ACC112 (cell line): ENCODE measurements at regions not wholly inside any gene's neighbourhood (a gene's known extent, or its start where the extent isn't known, plus 50 kb on each side); places are given as distances from the start of the nearest gene placed in this dataset.

Experiments used
- H2AFZ ChIP-seq: fragments of 200-600 bp; sonication (generic); one replicate; pipeline ENCODE4 v1.6.0; 2017; ENCODE audit warnings: antibody characterized with exemption, low read length; ENCODE audit not compliant: unreplicated experiment
- H3K27ac ChIP-seq: fragments of 200-600 bp; sonication (generic); 2 replicates; pipeline ENCODE4 v1.5.1; 2014; ENCODE audit warnings: low read depth, mild to moderate bottlenecking, antibody characterized with exemption, low read length, moderate library complexity
- H3K27me3 ChIP-seq: fragments of 200-600 bp; sonication (generic); 2 replicates; pipeline ENCODE4 v1.6.1; 2014; ENCODE audit warnings: mild to moderate bottlenecking, antibody characterized with exemption, low read length, moderate library complexity, mixed read lengths; ENCODE audit not compliant: insufficient read depth
- H3K36me3 ChIP-seq: fragments of 200-600 bp; sonication (generic); 2 replicates; pipeline ENCODE4 v1.6.1; 2016; ENCODE audit warnings: mild to moderate bottlenecking, antibody characterized with exemption, low read length, moderate library complexity, mixed read lengths; ENCODE audit not compliant: insufficient read depth
- H3K4me1 ChIP-seq: fragments of 200-600 bp; sonication (generic); one replicate; pipeline ENCODE4 v1.6.1; 2016; ENCODE audit warnings: low read length, mixed read lengths; ENCODE audit not compliant: insufficient read depth, unreplicated experiment, control insufficient read depth
- H3K4me3 ChIP-seq: fragments of 200-600 bp; sonication (generic); 2 replicates; pipeline ENCODE4 v1.5.1; 2014; ENCODE audit warnings: mild to moderate bottlenecking, low read depth, low read length
- H3K79me2 ChIP-seq: fragments of 200-600 bp; sonication (generic); one replicate; pipeline ENCODE4 v1.6.0; 2016; ENCODE audit warnings: low read length; ENCODE audit not compliant: control insufficient read depth, unreplicated experiment, insufficient read depth

DNA sequence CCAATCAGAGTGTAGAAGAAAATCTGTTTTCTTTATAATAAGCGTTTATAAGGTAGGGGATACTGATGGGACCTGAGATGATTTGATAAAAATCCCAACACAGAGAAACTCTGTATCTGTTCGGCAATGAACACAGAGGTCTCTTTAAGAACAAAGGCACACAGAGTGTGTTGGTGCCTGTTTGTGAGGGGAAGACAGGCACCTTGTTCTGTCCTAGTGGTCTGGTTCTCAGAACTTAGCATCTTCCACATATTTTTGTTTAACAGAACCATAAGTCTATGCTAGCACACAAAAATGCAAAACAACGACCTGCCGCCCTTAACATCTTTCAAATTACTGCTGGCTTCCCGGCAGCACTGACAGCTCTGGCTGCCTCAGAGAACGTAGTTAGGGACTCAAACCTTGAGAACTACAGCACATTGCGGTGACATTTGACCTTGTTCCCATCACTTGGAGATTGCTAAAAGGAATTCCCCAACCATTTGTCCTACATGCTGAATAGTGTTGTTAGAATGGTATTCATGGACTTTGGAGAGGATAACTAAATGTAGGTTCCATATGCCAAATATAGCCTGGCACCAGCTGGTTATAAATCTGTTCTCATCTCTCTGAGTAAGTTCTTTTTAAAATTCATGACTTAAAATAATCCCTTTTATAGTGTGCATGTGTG, 871.7 kb upstream of the TYRP1 start:
- H3K36me3 ChIP-seq: no peaks in the 10 kb centered on the region
- H3K79me2 ChIP-seq: no peaks in the 10 kb centered on the region
- H3K4me1 ChIP-seq: no peaks in the 10 kb centered on the region
- H3K27me3 ChIP-seq: no peaks in the 10 kb centered on the region
- H3K4me3 ChIP-seq: no peak overlapping the region
- no peak overlapping the region for H2AFZ ChIP-seq
- H3K27ac ChIP-seq: no peak overlapping the region

DNA sequence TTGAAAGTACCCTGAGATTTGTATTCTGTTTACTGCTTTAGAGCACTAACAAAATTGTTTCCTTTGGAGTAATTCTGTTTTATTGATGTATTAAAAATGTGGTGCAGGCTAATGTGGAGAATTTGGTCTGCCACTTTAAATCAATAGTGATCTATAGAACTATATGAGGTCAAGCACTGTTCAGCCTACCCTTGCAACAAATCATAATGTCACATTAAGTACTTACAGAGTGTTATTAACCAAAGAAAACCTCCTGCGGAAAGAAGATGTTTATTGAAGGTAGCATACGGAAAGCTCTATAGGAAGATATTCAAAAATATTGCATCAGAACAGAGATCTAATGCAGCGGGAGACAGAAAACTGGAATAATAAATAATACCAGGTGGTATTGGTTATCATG, 865.0 kb upstream of the TYRP1 start:
- Histone ChIP-seq H2AFZ (no peak overlapping the region), H3K4me1 (no peaks in the 10 kb centered on the region), H3K27me3 (no peaks in the 10 kb centered on the region), H3K27ac (no peak overlapping the region), H3K36me3 (no peaks in the 10 kb centered on the region), H3K4me3 (no peak overlapping the region), H3K79me2 (no peaks in the 10 kb centered on the region)

- Histone ChIP-seq H2AFZ (no peak overlapping the region), H3K27ac (no peak overlapping the region), H3K4me3 (no peak overlapping the region), H3K4me1 (no peaks in the 10 kb centered on the region), H3K36me3 (no peaks in the 10 kb centered on the region), H3K79me2 (no peaks in the 10 kb centered on the region), H3K27me3 (no peaks in the 10 kb centered on the region)
These were observed 860.1 kb upstream of the TYRP1 start for GRCh38 chr9:11833056-11833455.

GRCh38 chr9:11868795-11869194, 824.4 kb upstream of the TYRP1 start:
- Histone ChIP-seq H3K36me3 (no peaks in the 10 kb centered on the region), H3K4me1 (no peaks in the 10 kb centered on the region), H3K27me3 (no peaks in the 10 kb centered on the region), H3K79me2 (no peaks in the 10 kb centered on the region), H3K27ac (no peak overlapping the region), H2AFZ (no peak overlapping the region), H3K4me3 (no peak overlapping the region)

- H3K27me3 ChIP-seq: no peaks in the 10 kb centered on the region
- no peaks in the 10 kb centered on the region for H3K79me2 ChIP-seq
- H3K27ac ChIP-seq: no peak overlapping the region
- no peak overlapping the region for H3K4me3 ChIP-seq
- H3K4me1 ChIP-seq: no peaks in the 10 kb centered on the region
- no peak overlapping the region for H2AFZ ChIP-seq
- H3K36me3 ChIP-seq: no peaks in the 10 kb centered on the region
These were observed 821.3 kb upstream of the TYRP1 start for GRCh38 chr9:11871852-11872251.

DNA sequence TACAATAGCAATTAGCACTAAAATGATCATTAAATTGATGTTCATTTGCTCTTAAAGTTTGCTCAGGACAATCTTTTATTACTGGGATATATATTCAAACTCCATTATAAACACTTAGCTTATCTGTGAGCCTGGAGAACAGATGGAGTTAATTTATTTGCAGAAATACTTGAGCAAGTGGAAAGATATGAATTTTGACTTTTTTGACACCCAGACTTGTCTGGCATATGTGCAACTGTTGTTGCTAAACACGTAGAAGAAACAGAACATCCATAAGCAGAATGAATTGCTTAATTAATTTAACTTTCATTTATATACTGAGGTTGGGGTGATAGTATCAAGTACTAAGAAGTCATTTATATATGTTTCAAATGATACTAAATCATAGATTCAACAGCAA, 820.7 kb upstream of the TYRP1 start:
- Histone ChIP-seq H3K36me3 (no peaks in the 10 kb centered on the region), H3K4me1 (no peaks in the 10 kb centered on the region), H2AFZ (no peak overlapping the region), H3K79me2 (no peaks in the 10 kb centered on the region), H3K27me3 (no peaks in the 10 kb centered on the region), H3K4me3 (no peak overlapping the region), H3K27ac (no peak overlapping the region)

GRCh38 chr9:11874414-11874813, 818.8 kb upstream of the TYRP1 start:
- Histone ChIP-seq H3K4me1 (no peaks in the 10 kb centered on the region), H3K4me3 (no peak overlapping the region), H3K27me3 (no peaks in the 10 kb centered on the region), H3K27ac (no peak overlapping the region), H3K79me2 (no peaks in the 10 kb centered on the region), H2AFZ (no peak overlapping the region), H3K36me3 (no peaks in the 10 kb centered on the region)

- Histone ChIP-seq H3K27me3 (no peaks in the 10 kb centered on the region), H3K4me1 (no peaks in the 10 kb centered on the region), H3K79me2 (no peaks in the 10 kb centered on the region), H2AFZ (no peak overlapping the region), H3K36me3 (no peaks in the 10 kb centered on the region), H3K27ac (no peak overlapping the region), H3K4me3 (no peak overlapping the region)
These were observed 800.8 kb upstream of the TYRP1 start for GRCh38 chr9:11892401-11892800.

- Histone ChIP-seq H3K79me2 (no peaks in the 10 kb centered on the region), H3K4me3 (no peak overlapping the region), H3K27me3 (no peaks in the 10 kb centered on the region), H3K4me1 (no peaks in the 10 kb centered on the region), H3K36me3 (no peaks in the 10 kb centered on the region), H2AFZ (no peak overlapping the region), H3K27ac (no peak overlapping the region)
These were observed 799.9 kb upstream of the TYRP1 start for GRCh38 chr9:11893331-11893730.

DNA sequence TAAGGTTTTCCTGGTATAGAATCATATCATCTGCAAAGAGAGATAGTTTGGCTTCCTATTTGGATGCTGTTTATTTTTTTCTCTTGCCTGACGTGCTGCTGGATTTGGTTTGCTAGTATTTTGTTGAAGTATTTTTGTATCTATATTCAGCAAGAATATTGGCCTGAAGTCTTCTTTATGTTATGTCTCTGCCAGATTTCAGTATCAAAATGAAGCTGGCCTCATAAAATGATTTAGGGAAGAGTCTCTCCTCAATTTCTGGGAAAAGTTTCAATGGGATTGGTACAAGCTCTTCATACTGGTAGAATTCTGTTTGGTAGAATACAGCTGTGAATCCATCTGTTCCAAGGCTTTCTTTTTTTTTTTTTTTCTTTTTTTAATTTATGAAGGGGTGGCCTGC, 799.0 kb upstream of the TYRP1 start:
- H3K79me2 ChIP-seq: no peaks in the 10 kb centered on the region

GRCh38 chr9:11902610-11903009, 790.6 kb upstream of the TYRP1 start:
- H3K79me2 ChIP-seq: no peaks in the 10 kb centered on the region
- H3K36me3 ChIP-seq: no peaks in the 10 kb centered on the region
- no peaks in the 10 kb centered on the region for H3K4me1 ChIP-seq
- no peak overlapping the region for H3K27ac ChIP-seq
- H3K4me3 ChIP-seq: no peak overlapping the region
- H2AFZ ChIP-seq: no peak overlapping the region
- no peaks in the 10 kb centered on the region for H3K27me3 ChIP-seq

More for the DNA sequence above, 799.0 kb upstream of the TYRP1 start:
- no peaks in the 10 kb centered on the region for H3K27me3 ChIP-seq
- H3K27ac ChIP-seq: no peak overlapping the region
- no peak overlapping the region for H3K4me3 ChIP-seq
- H2AFZ ChIP-seq: no peak overlapping the region
- H3K36me3 ChIP-seq: no peaks in the 10 kb centered on the region
- no peaks in the 10 kb centered on the region for H3K4me1 ChIP-seq
